HG03378 (cell line): ENCODE measurements at regions not wholly inside any gene's neighbourhood (a gene's known extent, or its start where the extent isn't known, plus 50 kb on each side); places are given as distances from the start of the nearest gene placed in this dataset.

Source experiments
- ATAC-seq: cut with Tn5 transposase; IDR thresholded peaks from one replicate; pipeline ENCODE4 v1.9.1; 2021; ENCODE audit warnings: mild to moderate bottlenecking, moderate library complexity; ENCODE audit not compliant: unreplicated experiment

GRCh38 chr14:97458661-97459579 lies 661.7 kb downstream of the VRK1 start:
- no peak for ATAC-seq

- ATAC-seq: no peak
Observed at GRCh38 chr14:97462081-97462480, 664.9 kb downstream of the VRK1 start.

GRCh38 chr14:97468220-97468619 lies 671.0 kb downstream of the VRK1 start:
- no peak for ATAC-seq

- ATAC-seq: no peak
Observed at GRCh38 chr14:97477353-97477752, 680.2 kb downstream of the VRK1 start.

- ATAC-seq: no peak
Observed at GRCh38 chr14:97485201-97485600, 688.0 kb downstream of the VRK1 start.

GRCh38 chr14:97486601-97487120 lies 689.5 kb downstream of the VRK1 start:
- no peak for ATAC-seq

GRCh38 chr14:97489750-97490149 lies 692.6 kb downstream of the VRK1 start:
- no peak for ATAC-seq

GRCh38 chr14:97490521-97491070 lies 693.4 kb downstream of the VRK1 start:
- ATAC-seq: no peak

GRCh38 chr14:97491697-97492096 lies 694.5 kb downstream of the VRK1 start:
- ATAC-seq: no peak

GRCh38 chr14:97499790-97500481 lies 702.8 kb downstream of the VRK1 start:
- ATAC-seq: no peak

- ATAC-seq: no peak
Observed at GRCh38 chr14:97506626-97507025, 709.4 kb downstream of the VRK1 start.

- no peak for ATAC-seq
Observed at GRCh38 chr14:97513891-97514290, 716.7 kb downstream of the VRK1 start.

- no peak for ATAC-seq
Observed at GRCh38 chr14:97517566-97518234, 720.5 kb downstream of the VRK1 start.

- ATAC-seq: no peak
Observed at GRCh38 chr14:97523936-97524335, 726.8 kb downstream of the VRK1 start.

- no peak for ATAC-seq
Observed at GRCh38 chr14:97524589-97525319, 727.6 kb downstream of the VRK1 start.

GRCh38 chr14:97527993-97528392 lies 730.8 kb downstream of the VRK1 start:
- ATAC-seq: no peak

- no peak for ATAC-seq
Observed at GRCh38 chr14:97532052-97532451, 734.9 kb downstream of the VRK1 start.

- no peak for ATAC-seq
Observed at GRCh38 chr14:97536421-97536820, 739.2 kb downstream of the VRK1 start.

- ATAC-seq: no peak
Observed at GRCh38 chr14:97538749-97539410, 741.7 kb downstream of the VRK1 start.

- no peak for ATAC-seq
Observed at GRCh38 chr14:97539411-97539795, 742.2 kb downstream of the VRK1 start.
